ENCODE measurements at regions not wholly inside any gene's neighbourhood (a gene's known extent, or its start where the extent isn't known, plus 50 kb on each side); places are given as distances from the start of the nearest gene placed in this dataset.
"Not testable (repeated sequence)": the region's sequence is repeated elsewhere in the genome, so short reads cannot be mapped to it uniquely, and the experiment has no call there.

DNA sequence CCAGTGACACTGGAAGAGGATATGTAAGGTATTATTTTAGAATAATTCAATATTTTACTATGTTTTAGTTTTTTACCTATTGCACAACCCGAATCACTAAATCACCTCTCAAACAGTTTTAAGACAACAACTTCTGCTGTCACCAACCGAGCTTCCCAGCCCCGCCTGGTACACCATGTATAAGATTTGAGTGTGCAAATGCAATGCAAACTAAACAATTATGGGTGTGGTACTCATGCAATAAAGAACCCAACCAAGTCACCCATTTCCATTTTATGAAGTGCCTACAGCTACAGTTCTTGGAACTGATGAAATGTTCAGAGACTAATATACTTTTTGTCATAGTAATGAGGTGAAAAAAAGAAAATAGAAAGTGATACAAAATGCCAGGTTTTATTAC is 256.2 kb downstream of the TAFA4 start:
- DNase-seq (ENCODE audit: low read depth in 4 of 4, low spot score in 3 of 4), result no peak

DNA sequence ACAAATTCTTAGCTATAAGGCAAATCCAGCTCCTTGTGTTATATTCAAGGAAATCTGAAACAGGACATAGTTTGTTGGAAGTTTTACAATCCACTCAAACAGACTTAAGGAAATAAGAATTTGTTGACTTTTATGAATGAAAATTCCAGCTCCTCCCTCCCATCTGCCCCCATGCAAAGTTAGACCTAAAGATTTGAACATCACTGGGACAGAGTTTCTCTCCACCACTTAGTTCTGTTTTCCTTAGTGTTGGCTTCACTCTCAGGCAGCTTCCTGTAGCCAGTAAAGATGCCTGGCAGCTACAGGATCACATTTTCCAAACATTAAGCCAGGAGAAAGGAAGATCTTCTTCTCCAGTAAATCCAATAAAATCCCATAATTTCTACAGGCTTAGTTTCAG is 265.0 kb downstream of the TAFA4 start:
- DNase-seq (ENCODE audit: low read depth in 4 of 4, low spot score in 3 of 4), result no peak

GRCh38 chr3:68666429-68667136 is 265.8 kb downstream of the TAFA4 start:
- DNase-seq (ENCODE audit: low read depth in 4 of 4, low spot score in 3 of 4), result no peak

DNA sequence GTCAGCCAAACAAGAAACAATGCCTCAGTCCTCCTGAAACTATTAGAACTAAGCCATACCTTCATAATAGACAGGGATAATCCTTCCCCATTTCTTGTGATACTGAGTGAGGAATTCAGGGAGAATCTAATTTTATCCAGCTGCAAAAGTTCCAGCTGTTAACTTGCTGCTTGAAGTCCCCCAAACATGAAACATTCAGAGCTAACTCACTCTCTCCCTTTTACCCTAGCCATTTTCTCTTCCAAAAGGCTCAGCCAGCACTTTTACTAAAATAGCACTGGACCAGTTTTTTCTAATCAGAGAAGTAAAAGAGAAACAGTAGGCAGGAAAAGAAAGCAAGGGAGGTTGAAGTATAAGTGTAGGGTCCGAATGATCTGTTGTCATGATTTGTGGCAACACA is 268.1 kb downstream of the TAFA4 start:
- DNase-seq (ENCODE audit: low read depth in 4 of 4, low spot score in 3 of 4), result no peak

- no peak for DNase-seq (ENCODE audit: low read depth in 4 of 4, low spot score in 3 of 4)
Observed at GRCh38 chr3:68662176-68662575, 270.2 kb downstream of the TAFA4 start.

DNA sequence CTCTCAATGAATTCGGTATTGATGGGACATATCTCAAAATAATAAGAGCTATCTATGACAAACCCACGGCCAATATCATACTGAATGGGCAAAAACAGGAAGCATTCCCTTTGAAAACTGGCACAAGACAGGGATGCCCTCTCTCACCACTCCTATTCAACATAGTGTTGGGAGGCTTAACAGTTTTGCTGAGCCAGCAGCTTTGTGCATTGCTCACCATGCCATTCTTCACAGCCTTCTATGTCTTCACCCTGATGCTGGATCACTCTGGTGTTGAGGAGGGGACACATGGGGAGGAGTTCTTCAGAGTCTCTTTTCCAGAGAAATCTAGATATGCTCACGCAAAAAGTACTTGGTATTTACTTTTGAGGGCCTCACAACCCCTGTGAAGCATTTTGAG is 281.7 kb downstream of the TAFA4 start:
- DNase-seq (ENCODE audit: low read depth in 4 of 4, low spot score in 3 of 4), result not testable (repeated sequence)

GRCh38 chr3:68648494-68648893 is 283.9 kb downstream of the TAFA4 start:
- no peak for DNase-seq (ENCODE audit: low read depth in 4 of 4, low spot score in 3 of 4)

- no peak for DNase-seq (ENCODE audit: low read depth in 4 of 4, low spot score in 3 of 4)
Observed at GRCh38 chr3:68631850-68632545, 300.3 kb downstream of the TAFA4 start.

DNA sequence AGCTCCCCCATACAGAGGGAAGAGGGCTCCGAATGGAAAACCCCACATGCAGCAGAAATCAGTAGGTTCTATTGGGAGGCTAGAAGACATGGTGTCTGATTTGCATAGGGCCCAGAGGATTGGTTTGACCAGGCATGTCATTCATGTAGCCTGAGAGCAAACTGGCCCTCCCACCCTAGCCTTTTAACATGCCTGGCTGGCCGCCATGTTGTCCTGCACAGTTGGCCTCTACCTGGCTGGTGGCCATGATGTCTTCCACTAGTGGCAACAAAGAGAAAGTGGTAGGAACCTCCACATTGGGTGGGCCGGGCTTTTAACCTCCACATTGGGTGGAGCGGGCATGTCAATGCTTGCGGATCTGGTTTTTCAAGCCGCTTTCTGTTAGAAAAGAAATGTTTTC is 312.1 kb downstream of the TAFA4 start:
- no peak for DNase-seq (ENCODE audit: low read depth in 4 of 4, low spot score in 3 of 4)

- no peak for DNase-seq (ENCODE audit: low read depth in 4 of 4, low spot score in 3 of 4)
Observed at GRCh38 chr3:68614087-68614486, 318.3 kb downstream of the TAFA4 start.

DNA sequence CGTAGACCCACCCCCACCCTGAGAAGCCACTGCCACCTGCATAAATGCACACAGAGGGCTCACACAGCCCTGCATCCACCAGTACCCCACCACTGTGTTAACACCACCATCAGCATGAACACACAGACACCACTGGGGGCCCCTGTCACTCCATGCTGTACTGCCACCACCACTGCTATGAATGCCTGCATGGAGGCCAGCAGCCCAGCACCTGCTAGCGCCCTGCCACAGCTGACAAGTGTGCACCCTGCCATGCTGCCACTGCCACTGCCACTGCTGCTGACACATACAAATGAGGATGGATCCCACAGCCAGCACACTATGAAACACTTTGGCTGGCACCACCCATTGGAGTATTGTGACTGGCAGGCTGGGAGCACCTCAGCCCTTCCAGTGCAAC is 361.0 kb downstream of the TAFA4 start:
- no peak for DNase-seq (ENCODE audit: low read depth in 4 of 4, low spot score in 3 of 4)

- no peak for DNase-seq (ENCODE audit: low read depth in 4 of 4, low spot score in 3 of 4)
Observed at GRCh38 chr3:68560728-68561127, 371.6 kb downstream of the TAFA4 start.

- DNase-seq (ENCODE audit: low read depth in 4 of 4, low spot score in 3 of 4), result no peak
Observed at GRCh38 chr3:68535782-68536181, 396.6 kb downstream of the TAFA4 start.

DNA sequence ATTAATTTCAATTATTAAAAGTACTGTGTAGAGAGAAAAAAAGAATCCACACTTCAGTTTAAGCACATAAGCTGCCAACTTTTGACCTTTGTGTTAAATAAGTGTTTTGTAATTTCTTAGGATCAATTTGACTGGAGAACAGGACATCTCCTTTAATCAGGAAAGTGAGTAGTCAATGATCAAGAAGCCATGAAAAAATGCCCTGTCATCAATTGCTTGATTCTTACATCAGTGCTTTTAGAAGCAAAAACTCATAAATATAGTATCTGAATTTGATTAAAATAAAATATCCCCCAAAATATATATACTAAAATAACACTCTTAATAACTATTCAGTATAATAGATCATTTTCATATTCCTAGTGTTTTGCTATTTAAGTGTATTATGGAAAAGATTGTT is 409.0 kb downstream of the TAFA4 start:
- DNase-seq (ENCODE audit: low read depth in 4 of 4, low spot score in 3 of 4), result no peak

- no peak for DNase-seq (ENCODE audit: low read depth in 4 of 4, low spot score in 3 of 4)
Observed at GRCh38 chr3:68515237-68515636, 417.1 kb downstream of the TAFA4 start.

- no peak for DNase-seq (ENCODE audit: low read depth in 4 of 4, low spot score in 3 of 4)
Observed at GRCh38 chr3:68504201-68504600, 428.1 kb downstream of the TAFA4 start.

- not testable (repeated sequence) for DNase-seq (ENCODE audit: low read depth in 4 of 4, low spot score in 3 of 4)
Observed at GRCh38 chr3:68485845-68486244, 446.5 kb downstream of the TAFA4 start.

- no peak for DNase-seq (ENCODE audit: low read depth in 4 of 4, low spot score in 3 of 4)
Observed at GRCh38 chr3:68485051-68485450, 447.3 kb downstream of the TAFA4 start.

DNA sequence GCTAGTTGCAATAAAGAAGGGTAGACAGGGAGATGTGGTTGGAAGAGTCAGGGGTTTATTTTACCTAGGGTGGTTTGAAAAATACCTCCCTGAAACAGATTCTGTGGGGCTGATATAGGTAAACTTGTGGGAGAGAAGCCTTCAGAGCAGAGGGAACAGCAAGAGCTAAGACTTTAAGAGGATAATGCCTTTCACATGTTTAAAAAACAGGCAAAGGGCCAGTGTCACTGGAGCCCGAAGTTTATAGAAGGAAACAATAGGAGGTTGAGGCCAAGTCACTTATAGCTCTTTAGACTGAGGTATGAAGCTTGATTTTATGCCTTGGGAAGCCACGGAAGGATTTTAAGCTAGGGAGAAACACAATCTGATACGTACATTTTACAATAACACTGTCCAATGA is 448.7 kb downstream of the TAFA4 start:
- DNase-seq (ENCODE audit: low read depth in 4 of 4, low spot score in 3 of 4), result no peak

DNA sequence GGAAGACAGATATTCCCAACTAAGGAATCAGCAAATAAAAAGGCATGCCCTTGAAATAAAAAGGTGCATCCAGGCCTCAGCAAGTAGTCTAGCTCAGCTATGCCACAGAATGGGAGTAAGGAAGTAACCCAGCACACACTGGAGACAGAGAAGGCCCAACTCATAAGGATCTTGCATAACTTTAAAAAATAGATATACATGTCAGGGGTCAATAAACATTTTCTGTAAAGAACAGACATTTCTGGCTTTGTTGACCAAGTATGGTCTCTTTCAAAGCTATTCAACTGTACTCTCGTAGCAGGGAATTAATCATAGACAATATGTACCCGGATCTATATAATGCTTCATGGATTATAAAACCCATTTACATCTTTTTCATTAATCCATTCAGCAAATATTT is 449.3 kb downstream of the TAFA4 start:
- no peak for DNase-seq (ENCODE audit: low read depth in 4 of 4, low spot score in 3 of 4)

GRCh38 chr3:68482565-68482964 is 449.8 kb downstream of the TAFA4 start:
- DNase-seq (ENCODE audit: low read depth in 4 of 4, low spot score in 3 of 4), result no peak

- DNase-seq (ENCODE audit: low read depth in 4 of 4, low spot score in 3 of 4), result no peak
Observed at GRCh38 chr3:68479779-68480178, 452.6 kb downstream of the TAFA4 start.

All from right renal pelvis (tissue), 4 donors.